ENCODE measurements at regions not wholly inside any gene's neighbourhood (a gene's known extent, or its start where the extent isn't known, plus 50 kb on each side); places are given as distances from the start of the nearest gene placed in this dataset.

DNA sequence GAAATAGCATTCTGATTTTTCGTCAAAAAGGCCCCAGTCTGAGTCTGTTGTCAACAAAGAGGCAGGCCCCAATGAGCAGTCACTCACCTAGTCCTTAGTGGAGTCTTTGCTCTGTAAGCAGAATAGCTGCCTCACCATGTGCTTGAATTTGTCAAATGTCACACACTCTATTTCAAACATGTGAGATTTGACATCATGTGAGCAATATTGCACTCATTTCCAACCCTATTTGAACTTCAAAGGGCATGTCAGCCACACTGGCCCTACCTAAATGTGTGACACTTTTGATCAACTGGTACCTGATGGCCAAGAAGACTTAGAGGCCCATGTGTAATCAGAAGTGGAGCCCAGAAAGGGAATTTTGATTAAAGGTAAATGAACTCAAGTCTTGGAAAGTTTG, 59.4 kb upstream of the PLAC1 start:
- DNase-seq: no peak

DNA sequence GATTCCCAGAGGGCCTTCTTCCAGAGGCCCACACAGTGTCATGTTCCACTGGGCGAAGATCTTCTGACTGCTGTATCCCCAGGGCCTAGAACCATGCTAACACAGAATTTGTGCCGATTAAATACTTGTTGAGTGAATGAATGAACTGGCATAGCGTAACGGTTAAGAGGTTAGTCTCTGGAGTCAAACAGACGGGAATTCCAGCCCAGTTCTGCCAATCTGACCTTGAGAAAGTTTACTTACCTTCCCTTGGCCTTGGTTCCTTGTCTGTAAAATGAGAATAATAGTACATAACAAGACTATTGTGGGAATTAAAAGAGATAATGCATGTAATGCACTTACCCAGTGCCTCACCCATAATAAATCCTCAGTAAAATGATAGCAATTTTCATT, 58.3 kb upstream of the PLAC1 start:
- no peak for DNase-seq

- DNase-seq: peak; percentile 33
These were observed 57.8 kb upstream of the PLAC1 start for GRCh38 chrX:134715930-134716619.

- no peak for DNase-seq
These were observed 56.4 kb upstream of the PLAC1 start for GRCh38 chrX:134714633-134715110.

DNA sequence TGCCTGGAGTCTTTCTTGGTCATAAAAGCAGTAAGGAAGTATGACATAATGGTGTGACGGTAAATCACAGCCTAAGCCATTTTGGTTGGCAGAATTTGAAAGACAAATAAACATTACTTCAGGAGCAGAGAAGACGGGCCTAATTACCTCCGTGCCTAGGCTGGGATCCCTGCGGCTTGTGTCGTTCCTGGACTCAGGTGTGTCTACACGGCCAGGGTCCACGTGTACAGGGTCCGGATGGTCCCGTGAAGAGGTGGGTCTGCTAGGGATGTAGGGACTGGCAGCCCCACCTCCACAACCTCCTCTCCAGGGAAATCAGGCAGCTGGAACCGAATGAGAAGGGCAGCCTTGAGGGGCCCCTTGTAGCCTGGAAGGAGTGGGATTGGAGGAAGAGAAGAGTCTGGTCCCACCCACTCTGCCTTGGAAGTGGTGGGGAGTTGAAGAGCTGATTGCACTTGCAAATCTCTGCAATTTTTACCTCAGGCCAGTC, 55.4 kb upstream of the PLAC1 start:
- no peak for DNase-seq

DNA sequence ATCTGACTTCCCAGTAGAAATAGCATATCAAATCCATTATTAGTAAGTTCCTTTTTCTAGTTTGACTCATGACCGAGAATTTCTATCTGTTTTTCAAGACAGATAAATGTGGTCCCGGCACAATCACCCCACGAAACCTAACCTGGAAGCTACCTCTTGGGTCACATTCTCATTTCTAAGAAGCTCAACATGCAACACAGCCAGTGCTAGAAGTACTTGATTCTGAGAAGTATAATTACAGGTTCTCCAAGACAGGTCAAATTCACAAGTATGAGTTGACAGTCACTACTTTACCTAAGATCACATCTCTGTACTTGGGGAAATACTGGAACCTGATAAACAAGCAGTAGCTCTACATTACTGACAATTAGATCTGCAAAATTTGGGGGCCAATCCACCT, 54.0 kb upstream of the PLAC1 start:
- DNase-seq: no peak

- DNase-seq: no peak
These were observed 53.1 kb upstream of the PLAC1 start for GRCh38 chrX:134711135-134711921.

Data from right kidney (tissue), 1 donor.